Astrocyte of the hippocampus (primary cell): ENCODE measurements at regions not wholly inside any gene's neighbourhood (a gene's known extent, or its start where the extent isn't known, plus 50 kb on each side); places are given as distances from the start of the nearest gene placed in this dataset.

ENCODE experiments used
- DNase-seq: peaks from one replicate; pipeline ENCODE4 v3.0.0; 2011; ENCODE audit warnings: low read depth, low spot score

DNA sequence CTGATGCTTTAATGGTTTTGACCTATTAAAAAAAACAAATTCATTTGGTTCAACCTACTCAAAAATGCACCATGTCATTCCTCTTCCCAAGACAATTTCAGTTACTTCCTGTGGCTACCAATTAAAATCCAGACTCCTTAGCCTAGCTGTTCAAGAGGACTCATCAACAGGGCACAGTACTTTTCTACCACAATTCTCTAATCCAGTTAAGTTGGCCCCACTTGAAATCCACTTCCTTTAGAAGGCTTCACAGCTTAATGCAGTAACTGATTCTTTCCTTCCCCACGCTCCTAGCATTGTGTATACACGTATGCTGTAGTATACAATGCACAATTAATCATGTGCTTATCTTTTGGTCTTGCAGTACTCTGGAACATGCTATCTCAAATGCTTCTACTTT is 129.8 kb downstream of the UGT8 start:
- no peak for DNase-seq

GRCh38 chr4:114729068-114729738 is 130.6 kb downstream of the UGT8 start:
- no peak for DNase-seq

DNA sequence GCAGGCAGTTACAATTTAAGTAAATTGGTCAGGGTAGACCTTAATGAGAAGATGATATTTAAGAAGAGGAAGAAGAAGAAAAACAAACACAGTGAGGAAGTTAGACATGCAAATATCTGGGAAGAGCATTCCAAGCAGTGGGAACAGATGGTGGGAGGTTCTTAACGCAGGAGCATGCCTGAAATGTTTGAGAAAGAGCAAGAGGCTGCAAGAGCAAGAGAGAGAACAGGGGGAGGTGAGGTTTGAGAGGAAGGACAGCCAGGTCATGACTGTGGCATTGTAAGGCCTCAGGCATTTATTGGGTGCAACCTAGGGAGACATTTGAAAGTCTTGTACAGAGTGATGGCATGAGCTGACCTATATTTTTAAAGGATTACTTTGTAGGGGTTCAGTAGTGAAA is 136.0 kb downstream of the UGT8 start:
- DNase-seq, result peak; percentile 25

DNA sequence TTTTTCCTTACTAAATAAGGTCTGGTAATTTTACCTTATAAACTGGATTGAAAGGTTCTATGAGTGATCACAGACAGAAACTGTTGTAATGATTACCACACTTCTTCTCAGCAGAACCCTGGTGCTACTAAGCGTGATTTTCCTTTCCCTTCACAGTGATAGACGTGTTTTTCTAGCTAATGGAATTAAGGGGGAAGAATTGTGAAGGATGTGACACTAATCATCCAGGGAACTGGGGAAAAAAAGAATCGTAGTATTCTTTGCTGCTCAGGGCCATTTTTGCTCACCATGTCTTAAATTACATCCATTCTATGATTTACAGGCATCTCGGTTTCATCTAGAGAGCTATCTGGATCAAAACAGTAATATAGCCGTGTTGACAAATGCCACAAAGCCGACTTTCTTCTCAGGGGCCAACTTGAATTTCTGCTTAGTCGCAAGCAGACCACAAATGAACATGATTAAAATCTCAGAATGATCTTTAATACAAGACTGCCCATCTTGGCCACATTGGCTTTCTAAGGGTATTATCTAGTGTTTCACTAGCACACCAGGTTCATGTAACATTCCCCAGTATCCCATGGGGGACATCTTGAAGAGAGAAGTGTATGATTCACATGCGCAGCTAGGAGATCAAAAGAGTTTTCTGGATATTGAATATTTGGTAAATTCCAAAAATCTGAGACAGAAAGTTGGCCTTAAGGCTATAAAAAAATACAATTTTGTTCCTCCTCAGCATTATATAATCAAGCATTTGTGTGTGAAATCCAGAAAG is 154.0 kb downstream of the UGT8 start:
- no peak for DNase-seq

DNA sequence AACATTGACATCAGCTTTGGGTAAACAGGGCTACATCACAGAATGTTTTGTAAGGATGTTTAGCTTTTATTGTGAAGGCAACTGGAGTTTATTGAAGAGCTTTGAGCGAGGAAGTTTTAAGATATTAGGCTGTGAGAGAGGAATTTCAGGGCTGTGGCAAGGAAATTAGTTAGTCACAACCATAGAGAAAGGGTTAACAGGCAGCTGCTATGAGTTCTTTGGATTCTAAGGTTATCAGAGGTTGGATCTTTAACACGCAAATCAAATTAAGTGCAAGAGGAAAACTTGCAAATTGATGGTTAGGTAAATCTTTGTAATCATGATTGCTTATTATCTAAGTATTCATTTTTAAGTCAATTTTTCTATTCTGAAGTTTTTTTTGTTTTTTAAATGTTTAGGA is 156.0 kb downstream of the UGT8 start:
- no peak for DNase-seq

GRCh38 chr4:114758066-114758465 is 159.5 kb downstream of the UGT8 start:
- no peak for DNase-seq

DNA sequence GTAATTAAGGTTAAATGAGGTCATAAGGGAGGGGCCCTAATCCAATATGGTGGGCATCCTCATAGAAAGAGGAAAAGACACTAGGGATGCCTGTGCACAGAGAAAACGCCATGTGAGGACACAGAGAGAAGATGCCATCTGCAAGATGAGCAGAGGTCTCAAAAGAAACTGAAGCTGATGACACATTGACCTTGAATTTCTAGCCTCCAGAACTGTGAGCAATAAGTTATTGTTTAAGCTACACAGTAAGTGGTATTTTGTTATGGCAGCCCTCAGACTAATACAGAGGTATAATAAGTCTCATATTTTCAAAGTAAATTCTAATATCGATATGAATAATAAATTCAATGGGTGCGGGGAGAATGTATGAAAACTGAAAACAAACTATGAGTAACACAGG is 169.9 kb downstream of the UGT8 start:
- DNase-seq, result no peak

DNA sequence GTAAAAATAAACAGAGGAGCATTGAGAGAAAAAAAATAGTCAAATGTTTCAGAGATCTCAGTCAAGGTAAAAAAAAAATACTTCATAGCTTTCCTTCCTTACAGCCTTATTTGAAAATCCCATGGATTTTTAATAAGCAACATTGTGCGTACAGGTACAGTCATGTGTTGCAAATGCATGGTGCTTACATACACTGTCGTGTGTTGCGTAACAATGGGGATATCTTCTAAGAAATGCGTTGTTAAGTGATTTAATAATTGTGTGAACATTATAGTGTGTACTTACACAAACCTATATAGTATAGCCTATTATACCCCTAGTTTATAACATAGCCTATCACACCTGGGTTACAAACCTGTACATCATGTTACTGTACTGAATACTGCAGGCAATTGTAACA is 172.0 kb downstream of the UGT8 start:
- no peak for DNase-seq

- no peak for DNase-seq
These were observed 174.7 kb downstream of the UGT8 start for GRCh38 chr4:114773339-114773738.
